IMR-90 (cell line): ENCODE measurements at regions not wholly inside any gene's neighbourhood (a gene's known extent, or its start where the extent isn't known, plus 50 kb on each side); places are given as distances from the start of the nearest gene placed in this dataset.

ENCODE experiments used
- ATAC-seq: fragments of 200-7000 bp; cut with Tn5 transposase; 2 replicates; pipeline ENCODE4 v1.9.1; 2020; ENCODE audit warnings: low read depth, mild to moderate bottlenecking, moderate library complexity
- BruUV-seq: library from RNA; stranded (reverse); fragments of 400-500 nt; replicated peaks from 2 replicates; lab custom pipeline; 2021; lab: Mats Ljungman, UMichigan
- CTCF ChIA-PET: fragments of 300-600 bp; formaldehyde crosslinking; extraction: SDS; loops from one replicate; lab custom pipeline; 2021; ENCODE audit warnings: antibody characterized with exemption; lab: Yijun Ruan, JAX
- POLR2A ChIA-PET: fragments of 300-600 bp; sonication (Branson Sonifier 250); formaldehyde crosslinking; loops from one replicate; lab custom pipeline; 2022; ENCODE audit warnings: antibody characterized with exemption; ENCODE audit not compliant: unreplicated experiment; lab: Charles Lee
- DNase-seq: peaks from one replicate; pipeline ENCODE4 v3.0.0; 2013
- H2AFZ ChIP-seq: replicated peaks from 2 replicates; pipeline ENCODE3; 2013; ENCODE audit warnings: low read length, mild to moderate bottlenecking; ENCODE audit not compliant: poor library complexity
- H2AK5ac ChIP-seq: 2 replicates; pipeline ENCODE4 v1.6.1; 2013; ENCODE audit warnings: low read depth, low read length, inconsistent platforms
- H2AK9ac ChIP-seq: replicated peaks from 2 replicates; pipeline ENCODE3; 2013; ENCODE audit warnings: mild to moderate bottlenecking, low read depth, low read length, moderate library complexity; ENCODE audit not compliant: poor library complexity
- H2BK120ac ChIP-seq: 2 replicates; pipeline ENCODE4 v1.6.1; 2013; ENCODE audit warnings: low read depth, low read length, inconsistent platforms
- H2BK15ac ChIP-seq: 3 replicates; pipeline ENCODE4 v1.6.1; 2013; ENCODE audit warnings: low read depth, low read length, inconsistent platforms
- H2BK20ac ChIP-seq: 2 replicates; pipeline ENCODE4 v1.6.1; 2013; ENCODE audit warnings: low read depth, mild to moderate bottlenecking, inconsistent platforms, low read length, moderate library complexity
- H2BK5ac ChIP-seq: 2 replicates; pipeline ENCODE4 v1.6.1; 2013; ENCODE audit warnings: mild to moderate bottlenecking, low read depth, low read length, inconsistent platforms; ENCODE audit not compliant: poor library complexity, severe bottlenecking
- H3K14ac ChIP-seq: replicated peaks from 2 replicates; pipeline ENCODE4 v1.6.1; 2013; ENCODE audit warnings: low read depth, low read length, inconsistent platforms
- H3K18ac ChIP-seq: 2 replicates; pipeline ENCODE4 v1.6.1; 2013; ENCODE audit warnings: low read depth, low read length, control low read depth
- H3K23ac ChIP-seq: 2 replicates; pipeline ENCODE4 v1.6.1; 2013; ENCODE audit warnings: low read depth, low read length, inconsistent platforms
- H3K27ac ChIP-seq: 2 replicates; pipeline ENCODE4 v1.5.1; 2013; ENCODE audit warnings: mild to moderate bottlenecking, control low read depth, low read length; ENCODE audit not compliant: insufficient read depth
- H3K27me3 ChIP-seq: 2 replicates; pipeline ENCODE4 v1.6.1; 2013; ENCODE audit warnings: low read length; ENCODE audit not compliant: control insufficient read depth, insufficient read depth
- H3K36me3 ChIP-seq: 2 replicates; pipeline ENCODE4 v1.6.1; 2013; ENCODE audit warnings: low read length, mixed read lengths; ENCODE audit not compliant: control insufficient read depth, insufficient read depth
- H3K4ac ChIP-seq: 2 replicates; pipeline ENCODE4 v1.6.1; 2013; ENCODE audit warnings: low read depth, low read length, inconsistent platforms
- H3K4me1 ChIP-seq: 2 replicates; pipeline ENCODE4 v1.6.1; 2013; ENCODE audit warnings: low read length, mixed read lengths; ENCODE audit not compliant: control insufficient read depth, insufficient read depth
- H3K4me2 ChIP-seq: 2 replicates; pipeline ENCODE4 v1.6.1; 2013; ENCODE audit warnings: low read depth, mild to moderate bottlenecking, control low read depth, low read length, moderate library complexity
- H3K4me3 ChIP-seq: 2 replicates; pipeline ENCODE4 v1.5.1; 2013; ENCODE audit warnings: low read depth, mild to moderate bottlenecking, control low read depth, low read length, moderate library complexity; ENCODE audit not compliant: insufficient read depth
- H3K56ac ChIP-seq: 2 replicates; pipeline ENCODE4 v1.6.1; 2013; ENCODE audit warnings: low read length, inconsistent platforms; ENCODE audit not compliant: insufficient read depth; ENCODE audit errors: extremely low read depth
- H3K79me1 ChIP-seq, 2 experiments: 2 replicates each; pipeline ENCODE4 v1.6.1; 2013; ENCODE audit warnings: low read length in 2 of 2, inconsistent platforms in 1 of 2, low read depth in 1 of 2
- H3K9ac ChIP-seq: 2 replicates; pipeline ENCODE4 v1.6.1; 2013; ENCODE audit warnings: low read depth, low read length, control low read depth
- H3K9me1 ChIP-seq: 2 replicates; pipeline ENCODE4 v1.6.1; 2013; ENCODE audit warnings: low read length, inconsistent platforms; ENCODE audit not compliant: insufficient read depth
- H3K9me3 ChIP-seq: 2 replicates; pipeline ENCODE4 v1.6.1; 2013; ENCODE audit warnings: low read length; ENCODE audit not compliant: control insufficient read depth, insufficient read depth
- H4K20me1 ChIP-seq: 2 replicates; pipeline ENCODE4 v1.6.1; 2013; ENCODE audit warnings: low read length, inconsistent platforms; ENCODE audit not compliant: insufficient read depth
- H4K5ac ChIP-seq: 2 replicates; pipeline ENCODE4 v1.6.1; 2013; ENCODE audit warnings: mild to moderate bottlenecking, low read depth, low read length, control low read depth
- H4K8ac ChIP-seq, 2 experiments: 2 replicates each; pipeline ENCODE4 v1.6.1; 2013; ENCODE audit warnings: low read depth in 2 of 2, low read length in 2 of 2, control low read depth in 1 of 2, inconsistent platforms in 1 of 2
- H4K91ac ChIP-seq: 2 replicates; pipeline ENCODE4 v1.6.1; 2013; ENCODE audit warnings: low read depth, low read length, inconsistent platforms; ENCODE audit not compliant: insufficient read depth
- BHLHE40 ChIP-seq: fragments of 150-350 bp; IDR thresholded peaks from 2 replicates; pipeline ENCODE4 v1.6.1; 2016; ENCODE audit warnings: mild to moderate bottlenecking, low read depth, low read length
- CEBPB ChIP-seq: IDR thresholded peaks from 2 replicates; pipeline ENCODE4 v1.6.1; 2012; ENCODE audit warnings: low read depth, low read length, improper control_type of control experiment
- CHD1 ChIP-seq: IDR thresholded peaks from 2 replicates; pipeline ENCODE4 v1.6.1; 2012; ENCODE audit warnings: low read depth, low read length, improper control_type of control experiment
- CTCF ChIP-seq: conservative IDR thresholded peaks from 2 replicates; pipeline ENCODE4 v1.5.1; 2012; ENCODE audit warnings: mild to moderate bottlenecking, low read depth, low read length, improper control_type of control experiment
- ELK1 ChIP-seq: fragments of 150-350 bp; IDR thresholded peaks from 2 replicates; pipeline ENCODE4 v1.6.1; 2016; ENCODE audit warnings: low read depth, mild to moderate bottlenecking, low read length, moderate library complexity, borderline replicate concordance
- FOS ChIP-seq: fragments of 150-350 bp; IDR thresholded peaks from 2 replicates; pipeline ENCODE4 v1.6.1; 2016; ENCODE audit warnings: low read depth, low read length
- MAFK ChIP-seq: IDR thresholded peaks from 2 replicates; pipeline ENCODE4 v1.6.1; 2012; ENCODE audit warnings: low read depth, low read length, improper control_type of control experiment
- MAZ ChIP-seq: IDR thresholded peaks from 2 replicates; pipeline ENCODE4 v1.6.1; 2012; ENCODE audit warnings: low read depth, mild to moderate bottlenecking, low read length, improper control_type of control experiment, moderate library complexity, borderline replicate concordance
- MXI1 ChIP-seq: IDR thresholded peaks from 2 replicates; pipeline ENCODE4 v1.6.1; 2012; ENCODE audit warnings: low read depth, mild to moderate bottlenecking, low read length, moderate library complexity, borderline replicate concordance
- NFE2L2 ChIP-seq: fragments of 150-350 bp; IDR thresholded peaks from 2 replicates; pipeline ENCODE4 v1.6.1; 2016; ENCODE audit warnings: low read depth, mild to moderate bottlenecking, low read length
- POLR2A ChIP-seq: IDR thresholded peaks from 2 replicates; pipeline ENCODE4 v1.6.1; 2012; ENCODE audit warnings: mild to moderate bottlenecking, low read depth, low read length
- RAD21 ChIP-seq: IDR thresholded peaks from 2 replicates; pipeline ENCODE4 v1.6.1; 2012; ENCODE audit warnings: low read length, improper control_type of control experiment
- RCOR1 ChIP-seq: IDR thresholded peaks from 2 replicates; pipeline ENCODE4 v1.6.1; 2012; ENCODE audit warnings: mild to moderate bottlenecking, low read length, improper control_type of control experiment; ENCODE audit not compliant: insufficient replicate concordance
- RFX5 ChIP-seq: IDR thresholded peaks from 2 replicates; pipeline ENCODE4 v1.8.0; 2012; ENCODE audit warnings: low read depth, mild to moderate bottlenecking, low read length, moderate library complexity
- SMC3 ChIP-seq: fragments of 150-350 bp; IDR thresholded peaks from 2 replicates; pipeline ENCODE4 v1.6.1; 2016; ENCODE audit warnings: low read depth, mild to moderate bottlenecking, antibody characterized with exemption, low read length, moderate library complexity
- WGBS, 2 experiments: methylation state at CpG; one replicate each; pipeline versions ENCODE4 v1.1.5 to v1.1.7; 2013; ENCODE audit warnings: missing lambda C conversion rate in 2 of 2; ENCODE audit not compliant: insufficient read length in 1 of 2; ENCODE audit errors: extremely low coverage in 2 of 2; 5-methylcytosine and 5-hydroxymethylcytosine counted together
- dilution Hi-C: fragments of 300-500 bp; cut with HindIII; formaldehyde crosslinking; loops from one replicate; pipeline ENCODE4 v1.14.3; 2018; ENCODE audit warnings: low sequenced_read_pairs; ENCODE audit not compliant: unreplicated experiment
- in situ Hi-C: fragments of 300-500 bp; cut with MboI; formaldehyde crosslinking; loops from 3 replicates; pipeline ENCODE4 v1.14.3; 2019; ENCODE audit warnings: low sequenced_read_pairs, inconsistent platforms, mixed read lengths
- intact Hi-C: fragments of 100-400 bp; cut with micrococcal nuclease; formaldehyde crosslinking; loops from 2 replicates; pipeline ENCODE4 v1.10.0; 2022
- TF ChIP-seq, protein P1 (sequence below): fragments of 150-350 bp; IDR thresholded peaks from 2 replicates; pipeline ENCODE4 v1.6.1; 2017; ENCODE audit warnings: mild to moderate bottlenecking, antibody characterized with exemption, low read length, low read depth

DNA sequence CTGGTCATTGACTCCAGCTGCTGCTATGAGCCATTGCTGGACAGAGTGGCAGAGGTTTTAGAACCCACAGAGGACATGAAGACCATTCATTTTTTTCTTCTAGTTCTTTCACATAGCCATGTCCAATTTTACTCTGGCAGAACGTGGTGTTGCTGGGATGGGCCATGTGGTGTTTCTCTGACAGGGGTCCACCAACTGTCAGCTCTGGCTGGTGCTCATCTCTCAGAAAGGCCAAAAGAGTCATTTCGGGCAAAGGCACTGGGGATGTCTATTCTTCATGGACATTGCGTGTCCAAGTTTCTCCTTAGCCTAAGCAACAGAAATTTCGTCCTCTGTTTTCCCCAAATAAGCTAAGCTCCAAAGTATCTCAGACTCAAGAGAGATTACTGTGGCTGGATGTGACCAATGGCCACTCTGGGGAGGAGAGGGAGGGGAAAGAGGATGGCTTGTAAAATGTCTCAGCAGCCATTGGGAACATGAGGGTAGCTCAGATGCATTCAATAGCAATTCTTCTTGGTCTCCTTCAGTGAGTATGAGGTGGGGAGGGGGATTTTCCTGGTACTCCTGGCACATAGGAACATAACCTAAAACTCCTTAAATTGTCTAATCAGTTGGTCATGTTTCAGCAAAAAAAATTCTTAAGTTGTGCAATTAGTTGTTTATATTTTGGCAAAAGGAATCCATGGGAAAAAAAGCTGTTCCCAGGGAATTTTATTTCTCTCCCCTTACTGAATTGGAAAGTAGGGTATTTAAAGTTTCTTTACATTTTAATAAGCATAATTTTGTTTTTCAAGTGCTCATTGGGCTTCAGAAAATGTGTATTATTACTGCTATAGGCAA, 131.6 kb upstream of the MITF start:
- H4K20me1 ChIP-seq, result no peaks in the 10 kb centered on the region
- no peaks in the 10 kb centered on the region for H3K36me3 ChIP-seq
- ChIA-PET CTCF (no interaction called here), POLR2A (no interaction called here)
- no peak overlapping the region for H4K8ac ChIP-seq
- H2AK9ac ChIP-seq, result no peak overlapping the region
- H2BK5ac ChIP-seq, result no peak overlapping the region
- no peaks in the 10 kb centered on the region for H3K27me3 ChIP-seq
- no peak overlapping the region for H2AFZ ChIP-seq
- no TSS peak for BruUV-seq
- no peak overlapping the region for H3K18ac ChIP-seq
- H3K4me3 ChIP-seq, result no peak overlapping the region
- DNase-seq (no peak), ATAC-seq (no peak)
- TF ChIP-seq CHD1 (no peak), RFX5 (no peak), MXI1 (no peak), ELK1 (no peak), CTCF (no peak), BHLHE40 (no peak), FOS (no peak), POLR2A (no peak), MAFK (no peak), MAZ (no peak), RCOR1 (no peak), SMC3 (no peak), NFE2L2 (no peak), RAD21 (no peak), CEBPB (no peak)
- TF ChIP-seq, protein P1, sequence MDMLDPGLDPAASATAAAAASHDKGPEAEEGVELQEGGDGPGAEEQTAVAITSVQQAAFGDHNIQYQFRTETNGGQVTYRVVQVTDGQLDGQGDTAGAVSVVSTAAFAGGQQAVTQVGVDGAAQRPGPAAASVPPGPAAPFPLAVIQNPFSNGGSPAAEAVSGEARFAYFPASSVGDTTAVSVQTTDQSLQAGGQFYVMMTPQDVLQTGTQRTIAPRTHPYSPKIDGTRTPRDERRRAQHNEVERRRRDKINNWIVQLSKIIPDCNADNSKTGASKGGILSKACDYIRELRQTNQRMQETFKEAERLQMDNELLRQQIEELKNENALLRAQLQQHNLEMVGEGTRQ, result no peak
- no CpG with 5 or more reads among the region's 4 CpGs for WGBS, 2 experiments
- H3K27ac ChIP-seq, result no peak overlapping the region
- in situ Hi-C loops (no loop called here), dilution Hi-C loops (no loop called here), intact Hi-C loops (no loop called here)
- H2BK20ac ChIP-seq, result no peak overlapping the region
- no peak overlapping the region for H3K14ac ChIP-seq
- no peak overlapping the region for H4K91ac ChIP-seq
- H3K79me1 ChIP-seq, result no peaks in the 10 kb centered on the region
- H3K56ac ChIP-seq, result no peak overlapping the region
- no peak overlapping the region for H2BK15ac ChIP-seq
- H4K5ac ChIP-seq, result no peak overlapping the region
- H3K9ac ChIP-seq, result no peak overlapping the region
- H3K9me1 ChIP-seq, result no peaks in the 10 kb centered on the region
- no peaks in the 10 kb centered on the region for H3K4me1 ChIP-seq
- H2BK120ac ChIP-seq, result no peak overlapping the region
- H2AK5ac ChIP-seq, result no peak overlapping the region
- H3K4ac ChIP-seq, result no peak overlapping the region
- no peak overlapping the region for H3K23ac ChIP-seq
- H3K4me2 ChIP-seq, result no peak overlapping the region
- H3K9me3 ChIP-seq, result no peaks in the 10 kb centered on the region
